ENCODE measurements at regions not wholly inside any gene's neighbourhood (a gene's known extent, or its start where the extent isn't known, plus 50 kb on each side); places are given as distances from the start of the nearest gene placed in this dataset.

DNA sequence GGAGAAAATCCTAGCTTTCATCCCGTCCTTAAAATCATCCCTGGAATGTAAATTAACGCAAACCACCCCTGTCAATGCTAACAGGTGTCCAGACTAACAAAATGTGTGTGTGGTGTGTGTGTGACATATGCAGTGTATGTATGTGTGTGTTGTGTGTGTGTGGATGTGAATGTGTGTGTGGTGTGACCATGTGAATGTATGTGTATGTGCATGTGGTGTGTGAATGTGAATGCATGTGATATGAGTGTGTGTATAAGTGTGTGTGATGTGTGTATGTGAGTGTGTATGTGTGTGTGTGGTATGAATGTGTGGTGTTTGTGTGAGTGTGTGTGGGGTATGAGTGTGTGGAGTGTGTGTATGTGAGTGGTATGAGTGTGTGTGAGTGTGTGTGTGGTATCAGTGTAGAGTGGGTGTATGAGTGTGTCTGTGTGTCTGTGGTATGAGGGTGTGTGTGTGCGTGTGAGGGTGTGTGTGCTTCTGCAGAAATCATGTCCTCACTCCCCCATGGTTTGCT lies 190.8 kb downstream of the TEX29 start:
- intact Hi-C loops (cut with micrococcal nuclease; ENCODE audit: unreplicated experiment): no loop called here
- Histone ChIP-seq H4K20me1 (ENCODE audit: insufficient read depth, low read length) (no peaks in the 10 kb centered on the region), H3K4me3 (ENCODE audit: low read depth, low read length, poor library complexity, severe bottlenecking) (no peak overlapping the region), H3K9me2 (ENCODE audit: insufficient read depth, low read length) (no peaks in the 10 kb centered on the region), H3K36me3 (ENCODE audit: insufficient read depth, low read length) (no peaks in the 10 kb centered on the region), H3K27ac (ENCODE audit: low read depth, low read length, poor library complexity, severe bottlenecking) (no peak overlapping the region), H3K4me1 (ENCODE audit: insufficient read depth, low read length, poor library complexity, severe bottlenecking) (no peaks in the 10 kb centered on the region), H2AFZ (ENCODE audit: low read length) (no peak overlapping the region), H3K4me2 (ENCODE audit: low read length) (no peak overlapping the region), H3K9me3 (ENCODE audit: low read length) (no peaks in the 10 kb centered on the region), H3K79me2 (ENCODE audit: insufficient read depth, low read depth, low read length) (no peaks in the 10 kb centered on the region)
- ChIA-PET CTCF (ENCODE audit: unreplicated experiment) (no interaction called here), POLR2A (no interaction called here)
- TF ChIP-seq EZH2phosphoT487 (IDR thresholded peaks at IDR 0.05; ENCODE audit: borderline replicate concordance, low read depth, low read length): no peak
- TF ChIP-seq, protein P1, sequence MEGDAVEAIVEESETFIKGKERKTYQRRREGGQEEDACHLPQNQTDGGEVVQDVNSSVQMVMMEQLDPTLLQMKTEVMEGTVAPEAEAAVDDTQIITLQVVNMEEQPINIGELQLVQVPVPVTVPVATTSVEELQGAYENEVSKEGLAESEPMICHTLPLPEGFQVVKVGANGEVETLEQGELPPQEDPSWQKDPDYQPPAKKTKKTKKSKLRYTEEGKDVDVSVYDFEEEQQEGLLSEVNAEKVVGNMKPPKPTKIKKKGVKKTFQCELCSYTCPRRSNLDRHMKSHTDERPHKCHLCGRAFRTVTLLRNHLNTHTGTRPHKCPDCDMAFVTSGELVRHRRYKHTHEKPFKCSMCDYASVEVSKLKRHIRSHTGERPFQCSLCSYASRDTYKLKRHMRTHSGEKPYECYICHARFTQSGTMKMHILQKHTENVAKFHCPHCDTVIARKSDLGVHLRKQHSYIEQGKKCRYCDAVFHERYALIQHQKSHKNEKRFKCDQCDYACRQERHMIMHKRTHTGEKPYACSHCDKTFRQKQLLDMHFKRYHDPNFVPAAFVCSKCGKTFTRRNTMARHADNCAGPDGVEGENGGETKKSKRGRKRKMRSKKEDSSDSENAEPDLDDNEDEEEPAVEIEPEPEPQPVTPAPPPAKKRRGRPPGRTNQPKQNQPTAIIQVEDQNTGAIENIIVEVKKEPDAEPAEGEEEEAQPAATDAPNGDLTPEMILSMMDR (conservative IDR thresholded peaks at IDR 0.05; ENCODE audit: low read length): no peak
- DNase-seq (ENCODE audit: low spot score): no peak
- BruUV-seq (replicated peaks): no TSS peak

- Histone ChIP-seq H4K20me1 (ENCODE audit: insufficient read depth, low read length) (no peaks in the 10 kb centered on the region), H3K9me2 (ENCODE audit: insufficient read depth, low read length) (no peaks in the 10 kb centered on the region), H3K27ac (ENCODE audit: low read depth, low read length, poor library complexity, severe bottlenecking) (no peak overlapping the region), H3K9me3 (ENCODE audit: low read length) (no peaks in the 10 kb centered on the region), H3K36me3 (ENCODE audit: insufficient read depth, low read length) (no peaks in the 10 kb centered on the region), H2AFZ (ENCODE audit: low read length) (no peak overlapping the region), H3K4me1 (ENCODE audit: insufficient read depth, low read length, poor library complexity, severe bottlenecking) (no peaks in the 10 kb centered on the region), H3K4me2 (ENCODE audit: low read length) (no peak overlapping the region), H3K79me2 (ENCODE audit: insufficient read depth, low read depth, low read length) (no peaks in the 10 kb centered on the region), H3K4me3 (ENCODE audit: low read depth, low read length, poor library complexity, severe bottlenecking) (no peak overlapping the region)
- no peak for DNase-seq (ENCODE audit: low spot score)
- BruUV-seq (replicated peaks): no TSS peak
- CTCF ChIA-PET (ENCODE audit: unreplicated experiment): no interaction called here
- intact Hi-C loops (cut with micrococcal nuclease; ENCODE audit: unreplicated experiment): no loop called here
- POLR2A ChIA-PET: no interaction called here
- TF ChIP-seq EZH2phosphoT487 (IDR thresholded peaks at IDR 0.05; ENCODE audit: borderline replicate concordance, low read depth, low read length): no peak
Measured at GRCh38 chr13:111511805-111512504, 191.5 kb downstream of the TEX29 start.

DNA sequence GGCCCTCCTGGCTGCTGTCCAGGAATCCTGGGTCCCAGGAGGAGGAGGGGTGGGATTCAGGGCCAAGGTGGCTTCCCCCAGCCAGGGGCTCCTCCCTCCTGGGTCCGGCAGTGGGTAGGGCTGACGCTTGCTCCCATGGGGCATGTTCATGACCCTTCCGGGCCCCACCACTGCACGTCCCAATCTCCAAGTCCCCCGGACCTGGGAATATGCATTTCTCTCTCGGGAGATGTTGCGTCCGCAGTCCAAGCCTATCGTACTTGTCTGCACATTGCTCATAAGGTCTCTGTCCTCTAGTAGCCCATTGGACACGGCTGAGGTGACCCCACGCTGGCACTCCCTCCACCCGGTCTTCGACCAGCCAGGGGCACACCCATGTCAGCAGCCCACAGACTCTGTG lies 192.3 kb downstream of the TEX29 start:
- Histone ChIP-seq H3K27ac (ENCODE audit: low read depth, low read length, poor library complexity, severe bottlenecking) (no peak overlapping the region), H3K9me2 (ENCODE audit: insufficient read depth, low read length) (no peaks in the 10 kb centered on the region), H3K79me2 (ENCODE audit: insufficient read depth, low read depth, low read length) (no peaks in the 10 kb centered on the region), H2AFZ (ENCODE audit: low read length) (no peak overlapping the region), H3K4me3 (ENCODE audit: low read depth, low read length, poor library complexity, severe bottlenecking) (no peak overlapping the region), H3K4me1 (ENCODE audit: insufficient read depth, low read length, poor library complexity, severe bottlenecking) (no peaks in the 10 kb centered on the region), H3K9me3 (ENCODE audit: low read length) (no peaks in the 10 kb centered on the region), H3K36me3 (ENCODE audit: insufficient read depth, low read length) (no peaks in the 10 kb centered on the region), H4K20me1 (ENCODE audit: insufficient read depth, low read length) (no peaks in the 10 kb centered on the region), H3K4me2 (ENCODE audit: low read length) (no peak overlapping the region)
- intact Hi-C loops (cut with micrococcal nuclease; ENCODE audit: unreplicated experiment): no loop called here
- TF ChIP-seq, protein P1 (conservative IDR thresholded peaks at IDR 0.05; ENCODE audit: low read length): no peak
- no peak for TF ChIP-seq EZH2phosphoT487 (IDR thresholded peaks at IDR 0.05; ENCODE audit: borderline replicate concordance, low read depth, low read length)
- POLR2A ChIA-PET: no interaction called here
- no TSS peak for BruUV-seq (replicated peaks)
- CTCF ChIA-PET (ENCODE audit: unreplicated experiment): no interaction called here
- DNase-seq (ENCODE audit: low spot score): no peak
